ENCODE measurements at regions not wholly inside any gene's neighbourhood (a gene's known extent, or its start where the extent isn't known, plus 50 kb on each side); places are given as distances from the start of the nearest gene placed in this dataset.

DNA sequence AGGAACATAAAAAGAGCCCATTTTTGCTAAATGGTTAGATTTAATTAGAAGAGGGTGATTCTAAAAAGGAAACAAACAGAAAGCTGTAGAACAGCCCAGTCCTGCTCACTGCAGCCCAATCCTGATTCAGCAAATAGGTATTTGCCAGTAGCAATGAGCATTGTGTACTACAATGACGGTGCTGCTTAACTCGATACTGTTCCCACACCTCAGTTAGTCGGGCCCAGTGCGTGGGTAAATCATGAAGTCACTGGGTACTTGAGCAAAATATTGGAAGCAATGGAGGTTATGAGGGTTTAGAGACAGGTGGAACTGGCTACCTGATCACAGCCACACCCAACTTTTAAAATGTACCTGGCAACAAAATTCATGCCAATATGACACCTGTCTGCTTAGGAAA lies 101.5 kb upstream of the ADGRL2 start:
- H3K36me3 ChIP-seq (ENCODE audit: low read length), result no peaks in the 10 kb centered on the region
- no peaks in the 10 kb centered on the region for H4K20me1 ChIP-seq (ENCODE audit: low read depth, low read length)
- no peaks in the 10 kb centered on the region for H3K9me2 ChIP-seq (replicated peaks; ENCODE audit: insufficient read depth, low read length)
- no peaks in the 10 kb centered on the region for H3K9me3 ChIP-seq (ENCODE audit: insufficient read depth, low read length)
- no peak overlapping the region for H3K4me2 ChIP-seq (ENCODE audit: low read depth, low read length, poor library complexity, severe bottlenecking)
- no peak overlapping the region for H3K4me3 ChIP-seq (ENCODE audit: insufficient read depth, low read length, poor library complexity, severe bottlenecking)
- no peaks in the 10 kb centered on the region for H3K79me2 ChIP-seq (ENCODE audit: insufficient read depth, low read length)
- no peak overlapping the region for H3K27ac ChIP-seq (ENCODE audit: low read depth, low read length)
- H3K9ac ChIP-seq (ENCODE audit: low read length), result no peak overlapping the region
- H3F3A ChIP-seq (ENCODE audit: insufficient read depth), result no peaks in the 10 kb centered on the region
- H2AFZ ChIP-seq (ENCODE audit: low read depth, low read length, severe bottlenecking), result peak overlapping the region; percentile 16
- H3K27me3 ChIP-seq (ENCODE audit: low read length), result no peaks in the 10 kb centered on the region
- TF ChIP-seq, protein P1, sequence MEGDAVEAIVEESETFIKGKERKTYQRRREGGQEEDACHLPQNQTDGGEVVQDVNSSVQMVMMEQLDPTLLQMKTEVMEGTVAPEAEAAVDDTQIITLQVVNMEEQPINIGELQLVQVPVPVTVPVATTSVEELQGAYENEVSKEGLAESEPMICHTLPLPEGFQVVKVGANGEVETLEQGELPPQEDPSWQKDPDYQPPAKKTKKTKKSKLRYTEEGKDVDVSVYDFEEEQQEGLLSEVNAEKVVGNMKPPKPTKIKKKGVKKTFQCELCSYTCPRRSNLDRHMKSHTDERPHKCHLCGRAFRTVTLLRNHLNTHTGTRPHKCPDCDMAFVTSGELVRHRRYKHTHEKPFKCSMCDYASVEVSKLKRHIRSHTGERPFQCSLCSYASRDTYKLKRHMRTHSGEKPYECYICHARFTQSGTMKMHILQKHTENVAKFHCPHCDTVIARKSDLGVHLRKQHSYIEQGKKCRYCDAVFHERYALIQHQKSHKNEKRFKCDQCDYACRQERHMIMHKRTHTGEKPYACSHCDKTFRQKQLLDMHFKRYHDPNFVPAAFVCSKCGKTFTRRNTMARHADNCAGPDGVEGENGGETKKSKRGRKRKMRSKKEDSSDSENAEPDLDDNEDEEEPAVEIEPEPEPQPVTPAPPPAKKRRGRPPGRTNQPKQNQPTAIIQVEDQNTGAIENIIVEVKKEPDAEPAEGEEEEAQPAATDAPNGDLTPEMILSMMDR (IDR thresholded peaks at IDR 0.05; ENCODE audit: insufficient read depth, low read length, poor library complexity, severe bottlenecking), result no peak
- no peak for TF ChIP-seq EZH2phosphoT487 (conservative IDR thresholded peaks at IDR 0.05; ENCODE audit: low read length)

- Histone ChIP-seq H3K4me3 (ENCODE audit: insufficient read depth, low read length, poor library complexity, severe bottlenecking) (no peak overlapping the region), H3K27me3 (ENCODE audit: low read length) (no peaks in the 10 kb centered on the region), H3K9ac (ENCODE audit: low read length) (no peak overlapping the region), H3F3A (ENCODE audit: insufficient read depth) (no peaks in the 10 kb centered on the region), H3K9me2 (replicated peaks; ENCODE audit: insufficient read depth, low read length) (no peaks in the 10 kb centered on the region), H4K20me1 (ENCODE audit: low read depth, low read length) (no peaks in the 10 kb centered on the region), H3K27ac (ENCODE audit: low read depth, low read length) (no peak overlapping the region), H3K9me3 (ENCODE audit: insufficient read depth, low read length) (no peaks in the 10 kb centered on the region), H2AFZ (ENCODE audit: low read depth, low read length, severe bottlenecking) (no peak overlapping the region), H3K4me2 (ENCODE audit: low read depth, low read length, poor library complexity, severe bottlenecking) (no peak overlapping the region), H3K79me2 (ENCODE audit: insufficient read depth, low read length) (no peaks in the 10 kb centered on the region), H3K36me3 (ENCODE audit: low read length) (no peaks in the 10 kb centered on the region)
- no peak for TF ChIP-seq EZH2phosphoT487 (conservative IDR thresholded peaks at IDR 0.05; ENCODE audit: low read length)
- TF ChIP-seq, protein P1 (IDR thresholded peaks at IDR 0.05; ENCODE audit: insufficient read depth, low read length, poor library complexity, severe bottlenecking), result no peak
Measured at GRCh38 chr1:81695741-81696140, 105.0 kb upstream of the ADGRL2 start.

- Histone ChIP-seq H3F3A (ENCODE audit: insufficient read depth) (no peaks in the 10 kb centered on the region), H3K27ac (ENCODE audit: low read depth, low read length) (no peak overlapping the region), H4K20me1 (ENCODE audit: low read depth, low read length) (no peaks in the 10 kb centered on the region), H3K9ac (ENCODE audit: low read length) (no peak overlapping the region), H3K9me2 (replicated peaks; ENCODE audit: insufficient read depth, low read length) (no peaks in the 10 kb centered on the region), H2AFZ (ENCODE audit: low read depth, low read length, severe bottlenecking) (no peak overlapping the region), H3K9me3 (ENCODE audit: insufficient read depth, low read length) (no peaks in the 10 kb centered on the region), H3K36me3 (ENCODE audit: low read length) (no peaks in the 10 kb centered on the region), H3K27me3 (ENCODE audit: low read length) (no peaks in the 10 kb centered on the region), H3K4me3 (ENCODE audit: insufficient read depth, low read length, poor library complexity, severe bottlenecking) (no peak overlapping the region), H3K79me2 (ENCODE audit: insufficient read depth, low read length) (no peaks in the 10 kb centered on the region), H3K4me2 (ENCODE audit: low read depth, low read length, poor library complexity, severe bottlenecking) (no peak overlapping the region)
- TF ChIP-seq, protein P1 (IDR thresholded peaks at IDR 0.05; ENCODE audit: insufficient read depth, low read length, poor library complexity, severe bottlenecking), result no peak
- TF ChIP-seq EZH2phosphoT487 (conservative IDR thresholded peaks at IDR 0.05; ENCODE audit: low read length), result no peak
Measured at GRCh38 chr1:81693316-81693715, 107.4 kb upstream of the ADGRL2 start.

Data from SU-DHL-6 (cell line).